NT2/D1 (cell line): ENCODE measurements at regions not wholly inside any gene's neighbourhood (a gene's known extent, or its start where the extent isn't known, plus 50 kb on each side); places are given as distances from the start of the nearest gene placed in this dataset.

ENCODE experiments used
- DNase-seq: peaks from one replicate; pipeline ENCODE4 v3.0.0-alpha.2; 2011; ENCODE audit warnings: low read depth, low spot score
- H3K27me3 ChIP-seq: 2 replicates; pipeline ENCODE4 v1.6.0; 2011; ENCODE audit warnings: mild to moderate bottlenecking; ENCODE audit not compliant: insufficient read length, insufficient read depth
- H3K36me3 ChIP-seq: 2 replicates; pipeline ENCODE4 v1.6.1; 2011; ENCODE audit warnings: mild to moderate bottlenecking, low read length, mixed read lengths; ENCODE audit not compliant: insufficient read depth, insufficient read length
- H3K4me1 ChIP-seq: 2 replicates; pipeline ENCODE4 v1.5.1; 2011; ENCODE audit not compliant: insufficient read depth, insufficient read length
- H3K4me3 ChIP-seq: 2 replicates; pipeline ENCODE4 v1.5.1; 2011; ENCODE audit warnings: low read depth; ENCODE audit not compliant: insufficient read length
- H3K9ac ChIP-seq: 2 replicates; pipeline ENCODE4 v1.6.0; 2011; ENCODE audit warnings: low read depth; ENCODE audit not compliant: insufficient read length
- H3K9me3 ChIP-seq: 2 replicates; pipeline ENCODE4 v1.5.1; 2011; ENCODE audit warnings: mild to moderate bottlenecking, low read length; ENCODE audit not compliant: insufficient read depth
- SUZ12 ChIP-seq: IDR thresholded peaks from 2 replicates; pipeline ENCODE4 v1.6.1; 2011; ENCODE audit not compliant: insufficient read length, insufficient read depth; ENCODE audit errors: extremely low read depth
- YY1 ChIP-seq: IDR thresholded peaks from 2 replicates; pipeline ENCODE4 v1.6.1; 2011; ENCODE audit not compliant: insufficient read length, insufficient read depth
- ZNF274 ChIP-seq: IDR thresholded peaks from 2 replicates; pipeline ENCODE4 v1.6.1; 2011; ENCODE audit warnings: mild to moderate bottlenecking, low read depth, low read length

DNA sequence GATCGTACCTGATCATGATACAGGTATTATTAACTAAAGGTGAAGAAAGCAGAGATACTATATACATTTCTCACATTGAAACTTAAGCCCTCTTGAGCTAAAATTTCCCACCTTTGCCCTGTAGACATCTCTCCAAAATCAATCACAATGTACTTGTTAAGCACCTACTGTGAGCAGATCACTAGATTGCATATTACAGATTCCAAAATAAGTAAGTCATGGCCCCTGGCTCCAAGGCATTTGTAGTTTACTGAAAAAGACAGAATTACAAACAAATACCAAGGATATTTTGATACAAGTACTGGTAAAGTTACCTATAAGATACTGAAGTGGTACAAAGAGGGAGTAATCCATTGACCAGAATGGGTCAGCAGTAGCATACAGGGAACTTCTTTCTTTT lies 455.3 kb downstream of the STK39 start:
- no peak for TF ChIP-seq YY1
- TF ChIP-seq SUZ12: no peak
- TF ChIP-seq ZNF274: no peak
- H3K27me3 ChIP-seq: no peaks in the 10 kb centered on the region
- no peaks in the 10 kb centered on the region for H3K36me3 ChIP-seq
- H3K4me1 ChIP-seq: no peaks in the 10 kb centered on the region
- no peak for DNase-seq
- H3K9me3 ChIP-seq: no peaks in the 10 kb centered on the region
- no peak overlapping the region for H3K9ac ChIP-seq
- no peak overlapping the region for H3K4me3 ChIP-seq

DNA sequence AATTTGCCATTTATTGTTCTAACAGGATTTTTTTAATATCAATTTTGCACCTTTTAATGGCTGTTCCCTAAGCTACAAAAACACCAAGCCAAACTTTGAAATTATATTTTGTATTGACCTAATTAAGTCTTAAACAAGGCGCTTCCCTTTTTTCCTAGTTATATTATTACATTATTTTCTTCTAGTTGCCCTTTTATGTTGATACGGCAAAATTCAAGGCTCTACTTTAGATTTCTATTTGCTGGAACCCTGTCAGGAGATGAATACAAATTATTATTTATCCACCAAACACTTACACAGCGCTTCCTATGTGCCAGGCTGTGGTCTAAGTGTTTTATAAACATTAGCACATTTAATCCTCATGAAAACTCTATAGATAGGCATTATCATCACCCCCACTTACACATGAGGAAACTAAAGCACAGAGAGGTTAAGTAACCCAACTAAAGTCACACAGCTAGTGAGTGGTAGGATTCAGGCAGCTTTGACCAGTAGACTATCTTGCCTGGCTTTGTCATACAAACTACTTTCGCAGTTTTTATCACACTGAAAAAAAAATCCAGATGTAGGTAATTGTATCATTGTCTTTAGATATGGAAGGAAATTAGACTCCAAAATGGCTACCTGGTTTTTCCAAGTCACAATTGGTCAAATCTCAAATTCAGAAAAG lies 456.5 kb downstream of the STK39 start:
- H3K4me1 ChIP-seq: no peaks in the 10 kb centered on the region
- DNase-seq: no peak
- H3K27me3 ChIP-seq: no peaks in the 10 kb centered on the region
- no peak overlapping the region for H3K4me3 ChIP-seq
- H3K9ac ChIP-seq: no peak overlapping the region
- H3K36me3 ChIP-seq: no peaks in the 10 kb centered on the region
- TF ChIP-seq YY1: no peak
- no peak for TF ChIP-seq ZNF274
- TF ChIP-seq SUZ12: no peak
- H3K9me3 ChIP-seq: no peaks in the 10 kb centered on the region

DNA sequence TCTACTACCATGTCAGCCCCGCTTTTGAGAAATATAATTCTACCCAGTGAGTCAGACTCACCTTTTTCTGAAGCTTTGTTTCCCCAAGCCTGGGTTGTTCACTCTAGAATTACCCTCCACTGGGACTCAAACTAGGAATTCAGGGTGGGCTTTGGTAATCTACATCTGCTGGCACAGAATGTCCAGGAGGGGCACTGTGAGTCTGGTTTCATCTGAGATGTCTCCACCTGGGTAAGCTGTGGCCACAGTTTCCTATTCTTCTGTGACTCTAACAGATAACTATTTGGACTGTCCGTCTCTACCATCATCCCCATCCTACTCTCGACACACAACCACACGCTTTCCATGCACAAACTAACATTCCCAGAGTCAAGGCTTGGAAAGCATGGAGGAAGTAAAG lies 457.2 kb downstream of the STK39 start:
- Histone ChIP-seq H3K9me3 (no peaks in the 10 kb centered on the region), H3K27me3 (no peaks in the 10 kb centered on the region), H3K4me3 (no peak overlapping the region), H3K4me1 (no peaks in the 10 kb centered on the region), H3K9ac (no peak overlapping the region), H3K36me3 (no peaks in the 10 kb centered on the region)
- DNase-seq: no peak
- no peak for TF ChIP-seq SUZ12
- TF ChIP-seq ZNF274: no peak
- TF ChIP-seq YY1: no peak

DNA sequence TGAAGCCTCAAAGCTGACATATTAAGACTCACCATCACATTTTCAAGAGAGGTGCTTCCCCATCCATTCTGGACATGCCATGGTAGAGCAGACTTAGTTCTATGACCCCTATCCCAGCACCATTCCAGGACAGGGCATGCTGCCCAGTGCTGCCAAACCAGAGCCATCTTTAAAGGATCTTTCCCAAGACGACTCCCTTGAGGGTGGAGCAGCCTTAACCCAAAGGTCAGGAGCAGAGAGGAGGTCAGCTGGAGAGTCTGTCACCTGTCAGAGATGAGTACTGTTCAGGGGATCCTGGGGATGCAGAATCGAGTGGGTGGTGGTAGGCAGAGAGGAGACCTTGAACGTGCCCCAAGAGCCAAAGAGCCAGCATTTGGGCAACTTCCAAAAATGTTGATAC lies 459.8 kb downstream of the STK39 start:
- H3K27me3 ChIP-seq: no peaks in the 10 kb centered on the region
- no peaks in the 10 kb centered on the region for H3K36me3 ChIP-seq
- no peaks in the 10 kb centered on the region for H3K4me1 ChIP-seq
- no peak for DNase-seq
- TF ChIP-seq SUZ12 (no peak), YY1 (no peak), ZNF274 (no peak)
- H3K9ac ChIP-seq: no peak overlapping the region
- H3K9me3 ChIP-seq: no peaks in the 10 kb centered on the region
- H3K4me3 ChIP-seq: no peak overlapping the region

DNA sequence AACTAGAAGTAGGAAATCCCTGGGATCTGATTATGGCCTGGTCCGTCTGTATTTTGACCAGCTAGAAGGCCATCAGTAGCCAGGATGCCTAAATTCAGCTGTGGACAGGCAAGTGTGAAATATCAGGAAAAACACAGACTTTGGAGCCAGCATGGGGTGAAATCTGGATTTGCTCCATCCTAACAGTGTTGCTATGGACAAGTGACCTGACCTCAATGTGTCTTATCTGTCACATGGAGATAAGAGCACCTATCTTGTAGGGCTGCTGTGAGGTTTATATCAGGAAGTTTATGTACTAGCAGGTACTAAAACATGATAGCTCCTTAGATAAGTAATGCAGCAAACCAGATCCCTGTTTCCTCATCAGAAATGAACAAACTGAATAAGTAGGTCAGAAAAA lies 460.4 kb downstream of the STK39 start:
- H3K4me1 ChIP-seq: no peaks in the 10 kb centered on the region
- DNase-seq: no peak
- TF ChIP-seq YY1 (no peak), SUZ12 (no peak), ZNF274 (no peak)
- no peak overlapping the region for H3K9ac ChIP-seq
- H3K4me3 ChIP-seq: no peak overlapping the region
- no peaks in the 10 kb centered on the region for H3K36me3 ChIP-seq
- no peaks in the 10 kb centered on the region for H3K27me3 ChIP-seq
- H3K9me3 ChIP-seq: no peaks in the 10 kb centered on the region

DNA sequence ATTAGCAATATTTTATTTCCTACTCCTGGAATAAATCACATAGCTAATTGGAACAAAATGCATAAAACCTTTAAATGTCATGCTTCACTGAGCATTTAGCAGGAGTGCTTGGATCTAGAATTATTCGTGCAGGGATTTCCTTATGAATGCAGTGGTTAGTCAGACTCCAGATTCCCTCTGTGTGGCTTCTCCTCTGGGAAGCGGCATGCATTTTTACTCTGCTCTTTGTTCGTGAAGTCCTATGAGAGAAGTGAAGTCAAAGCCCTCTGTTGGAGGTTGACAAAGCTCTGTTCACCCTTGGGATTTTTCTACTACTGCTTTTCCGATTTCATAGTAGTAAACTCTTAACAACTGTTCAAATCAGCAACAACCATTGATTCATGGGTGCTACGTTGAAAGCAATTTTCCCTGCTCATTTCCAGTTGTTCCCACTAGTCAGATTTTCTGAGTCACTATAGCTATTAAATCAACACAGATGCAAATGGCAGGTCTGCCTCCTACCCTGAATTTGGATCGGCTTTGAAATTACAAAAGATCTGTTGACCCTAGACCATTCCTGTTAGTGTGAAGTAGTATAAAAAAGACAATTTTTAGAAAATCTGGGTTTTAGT lies 461.7 kb downstream of the STK39 start:
- TF ChIP-seq YY1: no peak
- no peak for TF ChIP-seq ZNF274
- TF ChIP-seq SUZ12: no peak
- Histone ChIP-seq H3K9me3 (no peaks in the 10 kb centered on the region), H3K27me3 (no peaks in the 10 kb centered on the region), H3K4me1 (no peaks in the 10 kb centered on the region), H3K36me3 (no peaks in the 10 kb centered on the region), H3K4me3 (no peak overlapping the region), H3K9ac (no peak overlapping the region)
- DNase-seq: peak; percentile 44

DNA sequence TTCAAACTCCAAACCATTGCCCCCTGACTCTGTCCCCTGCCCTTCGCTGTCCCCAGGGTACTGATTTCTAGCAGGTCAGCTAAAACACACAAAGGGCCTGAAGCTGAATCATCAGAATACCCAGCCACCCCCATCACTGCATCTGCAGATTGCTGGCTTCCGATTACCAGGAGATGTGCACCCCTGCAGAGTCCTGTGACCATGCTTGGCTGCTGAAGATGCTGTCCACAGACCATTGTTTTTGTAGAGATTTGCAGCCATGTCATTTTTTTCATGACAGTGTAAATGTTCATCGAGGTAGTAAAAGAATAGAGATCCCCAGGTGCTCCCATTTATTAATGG lies 463.3 kb downstream of the STK39 start:
- Histone ChIP-seq H3K36me3 (no peaks in the 10 kb centered on the region), H3K4me3 (no peak overlapping the region), H3K4me1 (no peaks in the 10 kb centered on the region), H3K9ac (no peak overlapping the region), H3K9me3 (no peaks in the 10 kb centered on the region), H3K27me3 (no peaks in the 10 kb centered on the region)
- TF ChIP-seq ZNF274: no peak
- TF ChIP-seq YY1: no peak
- no peak for TF ChIP-seq SUZ12
- no peak for DNase-seq
